Liver (tissue), 8 donors: ENCODE measurements at regions not wholly inside any gene's neighbourhood (a gene's known extent, or its start where the extent isn't known, plus 50 kb on each side); places are given as distances from the start of the nearest gene placed in this dataset.

Experiments
- DNase-seq: peaks from one replicate; pipeline ENCODE4 v3.0.0-alpha.2; 2017; ENCODE audit warnings: low spot score
- H3K27ac ChIP-seq, 2 donors: one replicate each; pipeline ENCODE4 v1.7.0; 2013; ENCODE audit warnings: inconsistent platforms in 2 of 2, low read length in 2 of 2, control low read depth in 1 of 2, low read depth in 1 of 2, mild to moderate bottlenecking in 1 of 2
- H3K27me3 ChIP-seq, 4 donors: one replicate each; pipeline versions ENCODE4 v1.6.1 to v1.7.0; 2013; ENCODE audit warnings: low read length in 3 of 4, inconsistent platforms in 1 of 4, mild to moderate bottlenecking in 1 of 4, moderate library complexity in 1 of 4; ENCODE audit not compliant: control insufficient read depth in 4 of 4, insufficient read depth in 4 of 4
- H3K36me3 ChIP-seq, 4 donors: one replicate each; pipeline versions ENCODE4 v1.6.1 to v1.7.0; 2013; ENCODE audit warnings: low read length in 3 of 4, mild to moderate bottlenecking in 3 of 4, low read depth in 1 of 4, moderate library complexity in 1 of 4; ENCODE audit not compliant: control insufficient read depth in 4 of 4, insufficient read depth in 3 of 4
- H3K4me1 ChIP-seq, 4 donors: one replicate each; pipeline versions ENCODE4 v1.6.1 to v1.7.0; 2013; ENCODE audit warnings: low read length in 3 of 4, mild to moderate bottlenecking in 3 of 4, moderate library complexity in 1 of 4; ENCODE audit not compliant: control insufficient read depth in 4 of 4, insufficient read depth in 4 of 4
- H3K4me3 ChIP-seq, 3 donors: one replicate each; pipeline versions ENCODE4 v1.6.1 to v1.7.0; 2013; ENCODE audit warnings: low read length in 3 of 3, control low read depth in 1 of 3, low read depth in 1 of 3, mild to moderate bottlenecking in 1 of 3
- H3K9ac ChIP-seq, 2 donors: one replicate each; pipeline ENCODE4 v1.7.0; 2013; ENCODE audit warnings: low read length in 2 of 2, mild to moderate bottlenecking in 2 of 2, moderate library complexity in 2 of 2, control low read depth in 1 of 2, low read depth in 1 of 2
- H3K9me3 ChIP-seq, 4 donors: one replicate each; pipeline versions ENCODE4 v1.6.1 to v1.7.0; 2013; ENCODE audit warnings: low read length in 3 of 4; ENCODE audit not compliant: control insufficient read depth in 4 of 4
- ATF3 ChIP-seq: IDR thresholded peaks from 2 replicates; pipeline ENCODE4 v1.6.1; 2016; ENCODE audit warnings: antibody characterized with exemption
- CTCF ChIP-seq: fragments of 150-350 bp; IDR thresholded peaks from 2 replicates; pipeline ENCODE4 v1.5.1; 2017; ENCODE audit warnings: improper control_type of control experiment, low read depth, low read length; ENCODE audit not compliant: missing input control
- EGR1 ChIP-seq, 2 donors: IDR thresholded peaks; 2 replicates each; pipeline ENCODE4 v1.6.1; 2016 to 2018; ENCODE audit warnings: antibody characterized with exemption in 2 of 2, low read depth in 2 of 2
- FOXA1 ChIP-seq: IDR thresholded peaks from 2 replicates; pipeline ENCODE4 v1.6.1; 2016; ENCODE audit warnings: antibody characterized with exemption
- FOXA2 ChIP-seq: IDR thresholded peaks from 2 replicates; pipeline ENCODE4 v1.6.1; 2016; ENCODE audit warnings: antibody characterized with exemption
- GABPA ChIP-seq, 2 donors: IDR thresholded peaks in 1 of 2; conservative IDR thresholded peaks in 1 of 2; 2 replicates each; pipeline ENCODE4 v1.6.1; 2016; ENCODE audit warnings: antibody characterized with exemption in 2 of 2, mild to moderate bottlenecking in 1 of 2, moderate library complexity in 1 of 2
- HNF4A ChIP-seq, 2 donors: conservative IDR thresholded peaks; 2 replicates each; pipeline ENCODE4 v1.6.1; 2016; ENCODE audit warnings: antibody characterized with exemption in 2 of 2, mild to moderate bottlenecking in 2 of 2
- HNF4G ChIP-seq: IDR thresholded peaks from 2 replicates; pipeline ENCODE4 v1.6.1; 2016; ENCODE audit warnings: antibody characterized with exemption
- JUND ChIP-seq, 2 donors: IDR thresholded peaks; 2 replicates each; pipeline ENCODE4 v1.6.1; 2016; ENCODE audit warnings: antibody characterized with exemption in 2 of 2
- MAX ChIP-seq: IDR thresholded peaks from 2 replicates; pipeline ENCODE4 v1.6.1; 2016; ENCODE audit warnings: antibody characterized with exemption
- NR2F2 ChIP-seq: IDR thresholded peaks from 2 replicates; pipeline ENCODE4 v1.6.1; 2016; ENCODE audit warnings: antibody characterized with exemption
- RAD21 ChIP-seq, 2 donors: IDR thresholded peaks; 2 replicates each; pipeline ENCODE4 v1.6.1; 2016; ENCODE audit warnings: antibody characterized with exemption in 2 of 2, mild to moderate bottlenecking in 2 of 2
- RXRA ChIP-seq, 2 donors: IDR thresholded peaks; 2 replicates each; pipeline ENCODE4 v1.6.1; 2017 to 2018; ENCODE audit warnings: antibody characterized with exemption in 2 of 2, mild to moderate bottlenecking in 1 of 2
- SP1 ChIP-seq: IDR thresholded peaks from 2 replicates; pipeline ENCODE4 v1.6.1; 2018; ENCODE audit warnings: antibody characterized with exemption, mild to moderate bottlenecking
- TAF1 ChIP-seq: conservative IDR thresholded peaks from 2 replicates; pipeline ENCODE4 v1.6.1; 2016; ENCODE audit warnings: antibody characterized with exemption, mild to moderate bottlenecking
- YY1 ChIP-seq: IDR thresholded peaks from 2 replicates; pipeline ENCODE4 v1.6.1; 2016; ENCODE audit warnings: antibody characterized with exemption, mild to moderate bottlenecking
- WGBS: extraction: QIAGEN DNeasy Blood & Tissue Kit; methylation state at CpG from one replicate; pipeline ENCODE4 v1.1.7; 2013; 5-methylcytosine and 5-hydroxymethylcytosine counted together
- TF ChIP-seq, protein P1 (sequence below): IDR thresholded peaks from 2 replicates; pipeline ENCODE4 v1.6.1; 2016; ENCODE audit warnings: antibody characterized with exemption
- TF ChIP-seq, protein P2 (sequence below): IDR thresholded peaks from 2 replicates; pipeline ENCODE4 v1.6.1; 2016; ENCODE audit warnings: antibody characterized with exemption, mild to moderate bottlenecking
- donor health status: healthy.
- donor health status: healthy.
- donor health status: healthy.
- donor health status: healthy.
- donor health status: healthy.

- TF ChIP-seq RXRA (IDR thresholded peaks at IDR 0.05), result no peak
- no peak for TF ChIP-seq FOXA1
Observed at GRCh38 chr3:162879021-162879562, 1382.5 kb downstream of the OTOL1 start (continued).

GRCh38 chr3:162884373-162884772, 1387.8 kb downstream of the OTOL1 start:
- no peaks in the 10 kb centered on the region for H3K27me3 ChIP-seq
- no peak overlapping the region for H3K4me3 ChIP-seq
- no peaks in the 10 kb centered on the region for H3K4me1 ChIP-seq
- TF ChIP-seq JUND (IDR thresholded peaks at IDR 0.05) (no peak), GABPA (IDR thresholded peaks at IDR 0.05 in 1 of 2, conservative IDR thresholded peaks at IDR 0.05 in 1 of 2) (no peak), YY1 (no peak), FOXA1 (no peak), CTCF (no peak), EGR1 (IDR thresholded peaks at IDR 0.05; ENCODE audit: low read depth in 2 of 2) (no peak), FOXA2 (no peak), RAD21 (IDR thresholded peaks at IDR 0.05) (no peak), NR2F2 (no peak), MAX (no peak), RXRA (IDR thresholded peaks at IDR 0.05) (no peak), HNF4A (conservative IDR thresholded peaks at IDR 0.05) (no peak), HNF4G (no peak), SP1 (no peak), TAF1 (no peak), ATF3 (no peak)
- TF ChIP-seq, protein P1, sequence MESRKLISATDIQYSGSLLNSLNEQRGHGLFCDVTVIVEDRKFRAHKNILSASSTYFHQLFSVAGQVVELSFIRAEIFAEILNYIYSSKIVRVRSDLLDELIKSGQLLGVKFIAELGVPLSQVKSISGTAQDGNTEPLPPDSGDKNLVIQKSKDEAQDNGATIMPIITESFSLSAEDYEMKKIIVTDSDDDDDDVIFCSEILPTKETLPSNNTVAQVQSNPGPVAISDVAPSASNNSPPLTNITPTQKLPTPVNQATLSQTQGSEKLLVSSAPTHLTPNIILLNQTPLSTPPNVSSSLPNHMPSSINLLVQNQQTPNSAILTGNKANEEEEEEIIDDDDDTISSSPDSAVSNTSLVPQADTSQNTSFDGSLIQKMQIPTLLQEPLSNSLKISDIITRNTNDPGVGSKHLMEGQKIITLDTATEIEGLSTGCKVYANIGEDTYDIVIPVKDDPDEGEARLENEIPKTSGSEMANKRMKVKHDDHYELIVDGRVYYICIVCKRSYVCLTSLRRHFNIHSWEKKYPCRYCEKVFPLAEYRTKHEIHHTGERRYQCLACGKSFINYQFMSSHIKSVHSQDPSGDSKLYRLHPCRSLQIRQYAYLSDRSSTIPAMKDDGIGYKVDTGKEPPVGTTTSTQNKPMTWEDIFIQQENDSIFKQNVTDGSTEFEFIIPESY, result no peak
- TF ChIP-seq, protein P2, sequence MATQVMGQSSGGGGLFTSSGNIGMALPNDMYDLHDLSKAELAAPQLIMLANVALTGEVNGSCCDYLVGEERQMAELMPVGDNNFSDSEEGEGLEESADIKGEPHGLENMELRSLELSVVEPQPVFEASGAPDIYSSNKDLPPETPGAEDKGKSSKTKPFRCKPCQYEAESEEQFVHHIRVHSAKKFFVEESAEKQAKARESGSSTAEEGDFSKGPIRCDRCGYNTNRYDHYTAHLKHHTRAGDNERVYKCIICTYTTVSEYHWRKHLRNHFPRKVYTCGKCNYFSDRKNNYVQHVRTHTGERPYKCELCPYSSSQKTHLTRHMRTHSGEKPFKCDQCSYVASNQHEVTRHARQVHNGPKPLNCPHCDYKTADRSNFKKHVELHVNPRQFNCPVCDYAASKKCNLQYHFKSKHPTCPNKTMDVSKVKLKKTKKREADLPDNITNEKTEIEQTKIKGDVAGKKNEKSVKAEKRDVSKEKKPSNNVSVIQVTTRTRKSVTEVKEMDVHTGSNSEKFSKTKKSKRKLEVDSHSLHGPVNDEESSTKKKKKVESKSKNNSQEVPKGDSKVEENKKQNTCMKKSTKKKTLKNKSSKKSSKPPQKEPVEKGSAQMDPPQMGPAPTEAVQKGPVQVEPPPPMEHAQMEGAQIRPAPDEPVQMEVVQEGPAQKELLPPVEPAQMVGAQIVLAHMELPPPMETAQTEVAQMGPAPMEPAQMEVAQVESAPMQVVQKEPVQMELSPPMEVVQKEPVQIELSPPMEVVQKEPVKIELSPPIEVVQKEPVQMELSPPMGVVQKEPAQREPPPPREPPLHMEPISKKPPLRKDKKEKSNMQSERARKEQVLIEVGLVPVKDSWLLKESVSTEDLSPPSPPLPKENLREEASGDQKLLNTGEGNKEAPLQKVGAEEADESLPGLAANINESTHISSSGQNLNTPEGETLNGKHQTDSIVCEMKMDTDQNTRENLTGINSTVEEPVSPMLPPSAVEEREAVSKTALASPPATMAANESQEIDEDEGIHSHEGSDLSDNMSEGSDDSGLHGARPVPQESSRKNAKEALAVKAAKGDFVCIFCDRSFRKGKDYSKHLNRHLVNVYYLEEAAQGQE, result no peak
- no peak overlapping the region for H3K27ac ChIP-seq
- 56% methylated on average over 2 of the region's 2 CpGs for WGBS
- H3K36me3 ChIP-seq, result no peaks in the 10 kb centered on the region
- H3K9ac ChIP-seq, result no peak overlapping the region
- no peaks in the 10 kb centered on the region for H3K9me3 ChIP-seq
- DNase-seq, result no peak
